ENCODE measurements at regions not wholly inside any gene's neighbourhood (a gene's known extent, or its start where the extent isn't known, plus 50 kb on each side); places are given as distances from the start of the nearest gene placed in this dataset.

- TF ChIP-seq CTCF (conservative IDR thresholded peaks at IDR 0.05 in 1 of 2, IDR thresholded peaks at IDR 0.05 in 1 of 2; ENCODE audit: extremely low read depth in 1 of 2, insufficient read depth in 1 of 2, low read depth in 1 of 2, low read length in 2 of 2): no peak
- no peak for TF ChIP-seq EZH2 (IDR thresholded peaks at IDR 0.05; ENCODE audit: borderline replicate concordance, low read length)
These were observed 75.7 kb upstream of the FAM20A start for GRCh38 chr17:68676856-68677255.

Data from mammary epithelial cell (primary cell).